ENCODE measurements at regions not wholly inside any gene's neighbourhood (a gene's known extent, or its start where the extent isn't known, plus 50 kb on each side); places are given as distances from the start of the nearest gene placed in this dataset.

DNA sequence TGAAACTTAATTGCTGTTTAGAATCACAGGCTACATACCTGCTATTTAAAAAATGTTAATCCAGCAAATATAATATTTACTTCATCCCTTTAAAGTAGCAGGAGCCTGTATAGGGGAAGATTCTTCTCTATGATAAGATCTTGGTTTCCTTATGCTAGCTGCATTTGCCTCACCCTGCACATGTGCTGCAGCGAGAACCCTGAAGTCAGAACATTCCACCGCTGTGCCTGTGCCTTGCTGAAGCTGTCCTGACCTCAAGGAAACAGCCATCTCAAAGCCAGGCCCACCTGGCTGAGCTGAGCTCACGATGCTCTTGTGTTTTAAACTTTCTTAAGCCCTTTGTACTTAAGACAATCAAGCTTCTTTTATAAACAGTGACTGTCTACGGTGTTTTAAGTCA is 355.0 kb upstream of the PCDH20 start:
- no peak overlapping the region for H3K4me3 ChIP-seq
- DNase-seq (ENCODE audit: low read depth in 1 of 2, low spot score in 1 of 2) = peak in 1 of 2 donors; percentile 4
- H3K36me3 ChIP-seq = no peaks in the 10 kb centered on the region
- no peaks in the 10 kb centered on the region for H3K4me1 ChIP-seq (ENCODE audit: low read depth)
- no peak overlapping the region for H3K27ac ChIP-seq
- TF ChIP-seq, protein P1, sequence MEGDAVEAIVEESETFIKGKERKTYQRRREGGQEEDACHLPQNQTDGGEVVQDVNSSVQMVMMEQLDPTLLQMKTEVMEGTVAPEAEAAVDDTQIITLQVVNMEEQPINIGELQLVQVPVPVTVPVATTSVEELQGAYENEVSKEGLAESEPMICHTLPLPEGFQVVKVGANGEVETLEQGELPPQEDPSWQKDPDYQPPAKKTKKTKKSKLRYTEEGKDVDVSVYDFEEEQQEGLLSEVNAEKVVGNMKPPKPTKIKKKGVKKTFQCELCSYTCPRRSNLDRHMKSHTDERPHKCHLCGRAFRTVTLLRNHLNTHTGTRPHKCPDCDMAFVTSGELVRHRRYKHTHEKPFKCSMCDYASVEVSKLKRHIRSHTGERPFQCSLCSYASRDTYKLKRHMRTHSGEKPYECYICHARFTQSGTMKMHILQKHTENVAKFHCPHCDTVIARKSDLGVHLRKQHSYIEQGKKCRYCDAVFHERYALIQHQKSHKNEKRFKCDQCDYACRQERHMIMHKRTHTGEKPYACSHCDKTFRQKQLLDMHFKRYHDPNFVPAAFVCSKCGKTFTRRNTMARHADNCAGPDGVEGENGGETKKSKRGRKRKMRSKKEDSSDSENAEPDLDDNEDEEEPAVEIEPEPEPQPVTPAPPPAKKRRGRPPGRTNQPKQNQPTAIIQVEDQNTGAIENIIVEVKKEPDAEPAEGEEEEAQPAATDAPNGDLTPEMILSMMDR (IDR thresholded peaks at IDR 0.05; ENCODE audit: low read depth, low read length) = no peak
- H3K27me3 ChIP-seq = no peaks in the 10 kb centered on the region
- H3K9me3 ChIP-seq (ENCODE audit: low read depth) = no peaks in the 10 kb centered on the region

DNA sequence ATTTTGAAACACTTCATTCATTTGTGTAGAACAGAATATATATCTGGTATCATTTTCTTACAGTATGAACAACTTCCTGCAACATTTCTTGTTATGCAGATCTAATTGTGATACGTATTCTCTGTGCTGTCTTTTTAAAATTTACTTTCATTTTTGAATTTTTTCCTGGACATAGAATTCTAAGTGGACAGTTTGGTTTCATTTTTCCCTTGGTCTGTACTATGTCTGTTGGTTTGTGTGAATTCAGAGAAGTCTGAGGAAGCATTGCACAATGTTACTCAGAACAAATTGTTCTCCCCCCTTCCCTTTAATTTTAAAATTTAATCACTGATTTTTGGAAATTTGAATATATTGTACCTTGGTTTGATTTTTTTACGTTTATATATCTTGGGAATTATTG is 352.5 kb upstream of the PCDH20 start:
- Histone ChIP-seq H3K27ac (no peak overlapping the region), H3K36me3 (no peaks in the 10 kb centered on the region), H3K27me3 (no peaks in the 10 kb centered on the region), H3K9me3 (ENCODE audit: low read depth) (no peaks in the 10 kb centered on the region), H3K4me3 (no peak overlapping the region), H3K4me1 (ENCODE audit: low read depth) (no peaks in the 10 kb centered on the region)
- TF ChIP-seq, protein P1 (IDR thresholded peaks at IDR 0.05; ENCODE audit: low read depth, low read length) = no peak
- DNase-seq (ENCODE audit: low read depth in 1 of 2, low spot score in 1 of 2) = peak in 1 of 2 donors; percentile 10

DNA sequence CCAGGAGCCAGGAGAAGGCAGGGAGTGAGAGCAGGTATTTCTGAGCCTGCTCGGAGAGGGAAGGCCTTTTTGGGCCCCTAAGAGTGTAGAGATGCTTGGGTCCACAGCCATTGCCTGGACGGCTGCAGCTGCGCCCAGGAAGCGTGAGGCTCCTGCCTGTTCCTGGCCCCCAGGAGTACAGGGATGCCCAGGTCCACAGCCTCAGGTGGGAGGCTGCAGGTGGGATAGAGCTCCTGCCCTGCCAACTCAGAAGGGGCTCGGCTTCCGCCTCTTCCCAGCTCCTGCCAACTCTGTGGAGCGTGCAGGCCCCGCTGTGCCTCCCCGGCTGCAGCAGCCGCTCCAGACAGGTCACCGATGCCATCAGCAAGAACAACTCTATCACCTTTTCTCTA is 351.0 kb upstream of the PCDH20 start:
- Histone ChIP-seq H3K36me3 (no peaks in the 10 kb centered on the region), H3K27ac (no peak overlapping the region), H3K4me3 (no peak overlapping the region), H3K27me3 (no peaks in the 10 kb centered on the region), H3K4me1 (ENCODE audit: low read depth) (no peaks in the 10 kb centered on the region), H3K9me3 (ENCODE audit: low read depth) (no peaks in the 10 kb centered on the region)
- DNase-seq (ENCODE audit: low read depth in 1 of 2, low spot score in 1 of 2) = no peak
- TF ChIP-seq, protein P1 (IDR thresholded peaks at IDR 0.05; ENCODE audit: low read depth, low read length) = no peak

DNA sequence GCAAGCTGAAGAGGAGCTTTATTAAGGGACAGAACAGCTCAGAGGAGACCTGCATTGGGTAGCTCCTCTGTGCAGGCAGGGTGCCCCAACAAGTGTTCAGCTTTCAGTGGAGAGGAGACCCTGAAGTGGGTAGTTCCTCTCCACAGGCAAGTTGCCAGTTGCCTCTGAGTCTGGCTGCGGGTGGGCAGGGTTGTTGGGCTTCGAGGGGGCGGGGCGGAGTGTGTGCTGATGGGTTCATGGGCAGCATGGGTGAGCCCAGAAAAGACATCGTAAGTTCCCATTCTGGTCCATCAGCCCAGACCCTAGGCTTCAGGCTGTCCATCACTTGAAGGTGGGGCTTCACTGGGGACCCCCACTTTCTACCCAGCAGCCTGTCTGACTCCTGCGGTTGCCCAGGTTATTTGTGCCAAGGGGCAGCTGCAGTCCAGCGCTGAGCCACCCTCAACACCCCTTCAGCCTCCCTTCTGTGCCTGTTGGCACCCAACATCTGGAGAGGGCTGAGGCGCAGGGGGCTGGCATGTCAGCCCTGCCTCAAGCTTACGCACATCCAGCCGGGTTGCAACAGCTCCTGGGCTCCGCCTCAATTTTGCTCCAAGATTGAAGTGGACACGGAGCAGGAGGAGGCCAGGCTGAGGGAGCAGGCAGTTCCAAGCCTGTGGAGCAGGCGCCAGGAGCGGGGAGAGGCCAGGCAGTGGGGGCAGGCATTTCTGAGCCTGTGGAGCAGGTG is 350.5 kb upstream of the PCDH20 start:
- no peak overlapping the region for H3K27ac ChIP-seq
- TF ChIP-seq, protein P1 (IDR thresholded peaks at IDR 0.05; ENCODE audit: low read depth, low read length) = no peak
- no peak overlapping the region for H3K4me3 ChIP-seq
- no peaks in the 10 kb centered on the region for H3K4me1 ChIP-seq (ENCODE audit: low read depth)
- H3K9me3 ChIP-seq (ENCODE audit: low read depth) = no peaks in the 10 kb centered on the region
- DNase-seq (ENCODE audit: low read depth in 1 of 2, low spot score in 1 of 2) = no peak
- no peaks in the 10 kb centered on the region for H3K36me3 ChIP-seq
- H3K27me3 ChIP-seq = no peaks in the 10 kb centered on the region

DNA sequence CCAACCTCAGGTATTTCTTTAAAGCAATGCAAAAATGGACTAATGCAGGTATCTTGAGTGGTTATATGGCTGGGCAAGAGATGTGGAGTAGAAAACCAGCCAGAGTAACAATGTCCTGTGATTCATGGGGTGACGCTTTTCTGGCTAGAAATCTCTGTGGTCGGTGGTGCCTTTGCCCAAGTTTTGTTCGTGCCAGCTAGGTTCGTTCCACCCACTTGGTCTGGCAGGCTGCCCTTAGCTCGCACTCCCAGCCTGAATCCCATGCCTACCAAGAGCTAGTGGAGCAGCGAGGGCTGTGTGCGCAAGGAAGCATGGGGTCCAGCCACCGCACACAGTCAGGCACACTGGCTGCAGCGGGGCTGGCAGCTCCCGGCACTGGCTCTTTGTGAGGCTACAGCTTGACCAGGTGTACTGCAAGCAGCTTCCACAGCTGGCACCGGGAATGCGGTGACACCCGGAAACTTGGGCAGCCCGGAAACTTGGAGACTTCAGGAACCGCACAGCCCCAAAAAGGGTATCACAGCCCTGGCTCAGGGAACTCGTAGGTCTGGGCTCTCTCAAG is 349.6 kb upstream of the PCDH20 start:
- TF ChIP-seq, protein P1 (IDR thresholded peaks at IDR 0.05; ENCODE audit: low read depth, low read length) = no peak
- no peaks in the 10 kb centered on the region for H3K9me3 ChIP-seq (ENCODE audit: low read depth)
- H3K36me3 ChIP-seq = no peaks in the 10 kb centered on the region
- H3K27ac ChIP-seq = no peak overlapping the region
- H3K4me1 ChIP-seq (ENCODE audit: low read depth) = no peaks in the 10 kb centered on the region
- no peaks in the 10 kb centered on the region for H3K27me3 ChIP-seq
- H3K4me3 ChIP-seq = no peak overlapping the region
- DNase-seq (ENCODE audit: low read depth in 1 of 2, low spot score in 1 of 2) = no peak
